ENCODE measurements at regions not wholly inside any gene's neighbourhood (a gene's known extent, or its start where the extent isn't known, plus 50 kb on each side); places are given as distances from the start of the nearest gene placed in this dataset.

DNA sequence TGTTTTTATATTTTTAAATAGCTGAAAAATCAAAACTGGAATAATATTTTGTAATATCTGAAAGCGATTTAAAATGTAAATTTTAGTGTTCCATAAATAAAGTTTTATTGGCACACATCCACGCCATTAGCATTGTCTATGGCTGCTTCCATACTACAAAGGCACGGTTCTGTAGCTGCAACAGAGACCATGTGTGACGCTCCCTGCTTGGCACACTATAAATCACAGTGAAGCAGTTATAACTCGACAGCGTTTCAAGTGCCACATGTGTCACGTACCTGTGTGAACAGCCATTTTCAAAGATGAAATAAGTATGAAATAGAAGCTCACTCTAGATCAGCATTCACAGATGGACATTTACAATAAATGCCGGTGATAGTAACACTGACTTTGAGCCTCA is 810.1 kb upstream of the WWC1 start:
- H3K4me1 Mint-ChIP-seq (ENCODE audit: low read depth) = no peaks in the 10 kb centered on the region
- H3K4me3 Mint-ChIP-seq (ENCODE audit: low read depth) = no peak overlapping the region
- TF ChIP-seq CTCF (IDR thresholded peaks at IDR 0.05; ENCODE audit: unreplicated experiment) = no peak
- no peak overlapping the region for H3K27ac Mint-ChIP-seq
- DNase-seq (ENCODE audit: low spot score, unreplicated experiment) = no peak
- no peaks in the 10 kb centered on the region for H3K27me3 Mint-ChIP-seq
- no peaks in the 10 kb centered on the region for H3K36me3 Mint-ChIP-seq (ENCODE audit: insufficient read depth)
- no peaks in the 10 kb centered on the region for H3K9me3 Mint-ChIP-seq (ENCODE audit: low read depth)

DNA sequence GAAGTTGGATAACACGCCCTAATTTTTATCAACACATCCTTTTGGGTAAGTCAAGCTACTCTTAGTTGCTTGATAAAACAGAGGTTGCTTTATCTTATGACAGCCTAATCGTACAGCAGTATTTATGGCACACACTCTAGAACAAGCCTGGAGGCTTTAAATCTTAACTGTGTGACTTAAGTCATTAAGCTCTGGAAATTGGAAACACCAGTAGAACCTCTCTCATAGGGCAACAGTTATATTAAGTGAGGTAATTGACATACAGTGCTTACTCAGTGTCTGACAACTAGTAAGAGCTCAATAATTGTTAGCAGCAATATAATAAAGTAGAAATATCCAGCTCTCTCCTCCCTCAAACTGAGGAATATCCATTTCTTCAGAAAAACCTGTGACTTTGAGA is 808.9 kb upstream of the WWC1 start:
- Mint-ChIP-seq H3K36me3 (ENCODE audit: insufficient read depth) (no peaks in the 10 kb centered on the region), H3K27me3 (no peaks in the 10 kb centered on the region), H3K4me1 (ENCODE audit: low read depth) (no peaks in the 10 kb centered on the region), H3K4me3 (ENCODE audit: low read depth) (no peak overlapping the region), H3K27ac (no peak overlapping the region), H3K9me3 (ENCODE audit: low read depth) (no peaks in the 10 kb centered on the region)
- TF ChIP-seq CTCF (IDR thresholded peaks at IDR 0.05; ENCODE audit: unreplicated experiment) = no peak
- no peak for DNase-seq (ENCODE audit: low spot score, unreplicated experiment)

- Mint-ChIP-seq H3K27ac (no peak overlapping the region), H3K36me3 (ENCODE audit: insufficient read depth) (no peaks in the 10 kb centered on the region), H3K9me3 (ENCODE audit: low read depth) (no peaks in the 10 kb centered on the region), H3K4me1 (ENCODE audit: low read depth) (no peaks in the 10 kb centered on the region), H3K27me3 (no peaks in the 10 kb centered on the region), H3K4me3 (ENCODE audit: low read depth) (no peak overlapping the region)
- no peak for DNase-seq (ENCODE audit: low spot score, unreplicated experiment)
- no peak for TF ChIP-seq CTCF (IDR thresholded peaks at IDR 0.05; ENCODE audit: unreplicated experiment)
Observed at GRCh38 chr5:167485061-167485774, 806.2 kb upstream of the WWC1 start.

DNA sequence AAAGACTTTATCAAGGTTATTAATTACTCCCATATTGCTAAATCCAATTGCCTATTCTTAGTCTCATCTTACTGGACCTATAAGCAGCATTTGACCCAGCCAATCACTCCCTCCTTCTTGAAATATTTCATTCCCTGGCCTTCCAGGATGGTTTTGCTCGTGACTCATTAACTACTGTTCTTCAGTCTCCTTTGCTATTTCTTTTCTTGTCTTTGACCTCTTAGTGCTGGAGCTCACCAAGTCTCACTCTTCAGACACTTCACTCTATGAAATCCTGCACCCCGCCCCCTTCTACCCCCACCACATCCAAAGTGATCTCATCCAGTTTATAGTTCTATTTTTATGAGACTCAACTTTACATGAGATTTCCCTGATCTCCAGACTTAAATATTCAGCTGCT is 803.1 kb upstream of the WWC1 start:
- no peak overlapping the region for H3K4me3 Mint-ChIP-seq (ENCODE audit: low read depth)

GRCh38 chr5:167489202-167489601 is 802.2 kb upstream of the WWC1 start:
- H3K36me3 Mint-ChIP-seq (ENCODE audit: insufficient read depth) = no peaks in the 10 kb centered on the region
- peaks cover 5% of the 10 kb centered on the region for H3K4me1 Mint-ChIP-seq (ENCODE audit: low read depth)
- TF ChIP-seq CTCF (IDR thresholded peaks at IDR 0.05; ENCODE audit: unreplicated experiment) = no peak
- DNase-seq (ENCODE audit: low spot score, unreplicated experiment) = no peak
- H3K27ac Mint-ChIP-seq = no peak overlapping the region
- H3K9me3 Mint-ChIP-seq (ENCODE audit: low read depth) = no peaks in the 10 kb centered on the region
- no peaks in the 10 kb centered on the region for H3K27me3 Mint-ChIP-seq
- no peak overlapping the region for H3K4me3 Mint-ChIP-seq (ENCODE audit: low read depth)

More for the DNA sequence above, 803.1 kb upstream of the WWC1 start:
- no peak for DNase-seq (ENCODE audit: low spot score, unreplicated experiment)
- Mint-ChIP-seq H3K36me3 (ENCODE audit: insufficient read depth) (no peaks in the 10 kb centered on the region), H3K27ac (no peak overlapping the region), H3K27me3 (no peaks in the 10 kb centered on the region), H3K9me3 (ENCODE audit: low read depth) (no peaks in the 10 kb centered on the region), H3K4me1 (ENCODE audit: low read depth) (peaks cover 5% of the 10 kb centered on the region)
- no peak for TF ChIP-seq CTCF (IDR thresholded peaks at IDR 0.05; ENCODE audit: unreplicated experiment)
